ENCODE measurements at regions not wholly inside any gene's neighbourhood (a gene's known extent, or its start where the extent isn't known, plus 50 kb on each side); places are given as distances from the start of the nearest gene placed in this dataset.
"Not testable (repeated sequence)": the region's sequence is repeated elsewhere in the genome, so short reads cannot be mapped to it uniquely, and the experiment has no call there.

DNA sequence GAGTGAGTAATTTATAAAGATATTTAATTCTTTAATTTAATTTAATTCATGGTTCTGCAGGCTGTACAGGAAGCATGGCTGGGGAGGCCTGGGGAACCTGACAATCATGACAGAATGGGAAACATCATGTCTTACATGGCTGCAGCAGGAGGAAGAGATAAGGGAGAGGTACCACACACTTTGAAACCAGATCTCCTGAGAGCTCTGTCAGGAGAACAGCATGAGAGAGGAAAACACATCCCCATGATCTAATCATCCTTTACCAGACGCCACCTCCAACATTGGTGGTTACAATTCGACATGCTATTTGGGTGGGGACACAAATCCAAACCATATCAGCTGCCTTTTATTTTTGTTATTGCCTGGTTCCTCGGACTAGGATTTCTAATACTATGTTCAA, 928.6 kb downstream of the TMEM121 start:
- in situ Hi-C loops (cut with MboI; ENCODE audit: low pct_unique_long_range_greater_than_20kb, low sequenced_read_pairs, unreplicated experiment) = no loop called here
- no peak for DNase-seq (ENCODE audit: low spot score)
- TF ChIP-seq, protein P1, sequence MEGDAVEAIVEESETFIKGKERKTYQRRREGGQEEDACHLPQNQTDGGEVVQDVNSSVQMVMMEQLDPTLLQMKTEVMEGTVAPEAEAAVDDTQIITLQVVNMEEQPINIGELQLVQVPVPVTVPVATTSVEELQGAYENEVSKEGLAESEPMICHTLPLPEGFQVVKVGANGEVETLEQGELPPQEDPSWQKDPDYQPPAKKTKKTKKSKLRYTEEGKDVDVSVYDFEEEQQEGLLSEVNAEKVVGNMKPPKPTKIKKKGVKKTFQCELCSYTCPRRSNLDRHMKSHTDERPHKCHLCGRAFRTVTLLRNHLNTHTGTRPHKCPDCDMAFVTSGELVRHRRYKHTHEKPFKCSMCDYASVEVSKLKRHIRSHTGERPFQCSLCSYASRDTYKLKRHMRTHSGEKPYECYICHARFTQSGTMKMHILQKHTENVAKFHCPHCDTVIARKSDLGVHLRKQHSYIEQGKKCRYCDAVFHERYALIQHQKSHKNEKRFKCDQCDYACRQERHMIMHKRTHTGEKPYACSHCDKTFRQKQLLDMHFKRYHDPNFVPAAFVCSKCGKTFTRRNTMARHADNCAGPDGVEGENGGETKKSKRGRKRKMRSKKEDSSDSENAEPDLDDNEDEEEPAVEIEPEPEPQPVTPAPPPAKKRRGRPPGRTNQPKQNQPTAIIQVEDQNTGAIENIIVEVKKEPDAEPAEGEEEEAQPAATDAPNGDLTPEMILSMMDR (IDR thresholded peaks at IDR 0.05; ENCODE audit: extremely low read depth, insufficient read depth, missing control alignments) = no peak

DNA sequence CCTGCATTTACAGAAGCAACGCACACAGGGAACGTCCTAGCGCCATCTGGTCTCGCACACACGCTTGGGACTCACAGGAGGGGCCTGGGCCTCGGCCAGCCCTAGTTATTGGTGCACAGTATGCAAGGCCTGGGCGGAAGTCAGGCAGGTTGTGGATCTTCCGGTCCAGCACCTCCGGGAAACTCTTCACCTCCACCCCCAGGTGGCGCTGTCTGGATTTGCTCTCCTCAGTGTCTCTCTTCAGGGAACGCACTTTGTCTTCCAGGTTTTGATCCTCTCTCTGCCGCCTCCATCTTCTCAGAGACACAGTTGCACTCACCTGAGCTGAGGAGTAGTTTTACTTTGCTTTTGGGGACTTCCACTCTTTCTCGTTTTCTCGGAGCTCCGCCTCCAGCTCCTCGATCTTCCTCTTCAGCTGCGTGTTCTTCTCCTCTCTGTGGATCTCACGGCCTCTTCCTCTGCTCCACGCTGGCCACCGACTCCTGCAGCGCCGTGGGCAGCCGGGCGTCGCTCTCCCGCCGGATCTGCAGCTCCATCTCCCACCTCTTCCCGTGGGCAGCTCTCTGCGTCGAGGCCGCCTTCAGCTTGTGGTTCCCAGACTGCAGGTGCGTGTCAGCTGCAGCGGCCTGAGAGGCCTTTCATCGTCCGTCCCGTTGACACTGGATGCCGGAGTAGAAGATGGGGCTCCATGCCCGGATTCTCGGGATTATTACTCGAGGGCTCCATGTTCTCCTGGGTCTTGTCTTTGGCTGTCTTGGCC, 933.8 kb downstream of the TMEM121 start:
- no peak for DNase-seq (ENCODE audit: low spot score)
- in situ Hi-C loops (cut with MboI; ENCODE audit: low pct_unique_long_range_greater_than_20kb, low sequenced_read_pairs, unreplicated experiment) = no loop called here
- TF ChIP-seq, protein P1 (IDR thresholded peaks at IDR 0.05; ENCODE audit: extremely low read depth, insufficient read depth, missing control alignments) = no peak

DNA sequence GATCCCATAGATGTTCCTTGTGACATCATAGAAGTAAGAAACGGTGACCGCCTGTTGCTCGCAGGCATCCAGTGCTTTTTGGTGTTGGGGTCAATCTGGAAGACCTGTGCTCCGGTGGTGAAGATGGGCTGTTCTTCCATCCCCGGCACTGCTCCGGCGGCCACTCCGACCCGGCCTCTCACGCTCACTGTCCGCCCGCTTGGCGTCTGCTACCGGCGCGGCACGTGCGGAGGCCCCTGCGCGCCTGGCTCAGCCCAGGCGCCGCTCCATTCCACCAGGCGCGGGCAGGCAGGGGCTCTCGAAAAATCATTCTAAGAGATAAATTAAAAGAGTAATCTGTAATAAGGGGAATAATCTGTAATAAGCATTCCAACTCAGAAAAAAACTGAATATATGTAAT, 934.5 kb downstream of the TMEM121 start:
- in situ Hi-C loops (cut with MboI; ENCODE audit: low pct_unique_long_range_greater_than_20kb, low sequenced_read_pairs, unreplicated experiment) = no loop called here
- TF ChIP-seq, protein P1 (IDR thresholded peaks at IDR 0.05; ENCODE audit: extremely low read depth, insufficient read depth, missing control alignments) = no peak
- no peak for DNase-seq (ENCODE audit: low spot score)

DNA sequence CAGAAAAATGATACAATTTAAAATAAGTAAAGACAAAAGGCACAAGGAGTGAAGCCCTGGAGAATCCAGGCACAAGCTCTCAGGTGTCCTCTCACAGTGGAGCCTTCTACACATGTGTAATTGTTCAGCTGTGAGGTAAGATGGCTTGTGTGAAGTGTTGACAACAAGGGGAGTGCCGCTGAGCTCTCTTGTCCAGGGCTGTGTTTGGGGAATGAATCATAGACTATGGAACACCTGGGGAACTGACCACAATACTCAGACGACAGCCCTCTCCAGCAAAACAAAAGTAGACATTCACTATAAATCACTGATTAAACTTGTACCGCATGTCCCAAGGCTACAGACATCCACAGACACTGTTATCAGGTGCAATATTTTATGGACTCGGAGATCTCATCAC, 940.1 kb downstream of the TMEM121 start:
- DNase-seq (ENCODE audit: low spot score); in situ Hi-C loops (cut with MboI; ENCODE audit: low pct_unique_long_range_greater_than_20kb, low sequenced_read_pairs, unreplicated experiment): not testable (repeated sequence)

DNA sequence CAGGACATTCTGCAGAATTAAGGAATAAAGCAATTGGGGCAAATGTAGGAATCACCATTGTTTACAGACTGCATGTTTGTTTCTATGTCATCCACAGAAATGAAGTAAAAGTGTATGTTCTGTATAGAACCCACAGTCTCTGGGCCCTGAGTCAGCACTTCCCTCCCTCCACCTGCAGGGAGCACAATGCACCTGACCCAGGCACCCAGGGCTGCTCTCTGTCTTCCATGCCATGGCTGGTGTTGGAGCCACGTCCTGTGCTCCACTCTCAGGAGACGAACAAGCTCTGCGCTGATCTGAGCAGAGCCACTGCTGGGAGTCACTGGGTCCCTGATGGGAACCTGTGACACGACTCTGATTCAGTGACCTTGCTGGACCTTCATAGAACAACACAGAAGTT, 942.5 kb downstream of the TMEM121 start:
- in situ Hi-C loops (cut with MboI; ENCODE audit: low pct_unique_long_range_greater_than_20kb, low sequenced_read_pairs, unreplicated experiment); DNase-seq (ENCODE audit: low spot score): not testable (repeated sequence)

DNA sequence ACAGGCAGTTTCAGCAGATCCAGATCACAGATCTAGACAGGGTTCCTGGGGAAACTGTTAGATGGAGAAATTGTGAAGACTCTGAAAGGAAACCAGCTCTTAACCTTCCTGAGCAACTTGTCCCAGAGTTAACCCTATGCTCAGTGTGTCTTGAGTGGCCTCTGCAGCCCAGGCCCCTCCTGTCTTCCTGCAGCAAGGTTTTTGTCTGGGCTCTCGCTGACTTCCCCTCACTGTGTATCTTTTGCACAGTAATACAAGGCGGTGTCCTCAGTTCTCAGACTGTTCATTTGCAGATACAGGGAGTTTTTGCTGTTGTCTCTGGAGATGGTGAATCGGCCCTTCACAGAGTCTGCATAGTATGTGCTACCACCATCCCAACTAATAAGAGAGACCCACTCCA, 943.6 kb downstream of the TMEM121 start:
- DNase-seq (ENCODE audit: low spot score); in situ Hi-C loops (cut with MboI; ENCODE audit: low pct_unique_long_range_greater_than_20kb, low sequenced_read_pairs, unreplicated experiment): not testable (repeated sequence)

DNA sequence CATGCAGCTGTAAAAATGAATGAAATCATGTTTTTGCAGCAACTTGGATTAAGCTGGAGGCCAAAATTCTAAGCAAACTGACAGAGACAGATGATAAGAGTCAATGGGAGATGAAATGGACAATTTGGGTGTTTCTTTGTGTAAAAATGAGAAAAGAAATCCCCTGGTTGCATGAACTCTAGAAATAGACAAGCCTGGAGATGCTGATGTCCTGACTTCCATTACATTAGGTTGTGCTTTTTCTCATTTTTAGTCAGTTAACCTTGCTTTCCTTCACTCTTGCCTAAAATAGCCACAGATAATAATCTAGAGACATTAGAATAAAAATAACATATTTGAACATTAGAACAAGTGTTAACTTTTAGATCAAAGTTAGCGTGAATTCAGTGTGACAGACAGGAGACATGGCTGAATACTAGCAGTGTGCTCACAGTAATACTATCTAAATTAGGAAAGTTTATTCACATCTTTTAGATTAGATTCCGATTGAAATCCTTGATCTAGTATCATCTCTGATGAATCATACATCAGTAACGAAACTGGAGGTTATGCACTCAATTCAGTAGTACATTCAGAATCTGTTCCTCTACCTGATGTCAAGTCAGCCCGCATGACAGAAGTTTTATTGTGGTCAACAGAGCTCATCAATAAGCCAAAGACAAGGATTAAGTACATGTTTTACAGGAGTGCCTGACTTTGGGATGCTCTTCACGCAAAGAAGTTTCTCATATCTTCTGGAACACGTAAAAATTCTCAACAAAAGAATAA, 948.1 kb downstream of the TMEM121 start:
- in situ Hi-C loops (cut with MboI; ENCODE audit: low pct_unique_long_range_greater_than_20kb, low sequenced_read_pairs, unreplicated experiment); DNase-seq (ENCODE audit: low spot score): not testable (repeated sequence)

DNA sequence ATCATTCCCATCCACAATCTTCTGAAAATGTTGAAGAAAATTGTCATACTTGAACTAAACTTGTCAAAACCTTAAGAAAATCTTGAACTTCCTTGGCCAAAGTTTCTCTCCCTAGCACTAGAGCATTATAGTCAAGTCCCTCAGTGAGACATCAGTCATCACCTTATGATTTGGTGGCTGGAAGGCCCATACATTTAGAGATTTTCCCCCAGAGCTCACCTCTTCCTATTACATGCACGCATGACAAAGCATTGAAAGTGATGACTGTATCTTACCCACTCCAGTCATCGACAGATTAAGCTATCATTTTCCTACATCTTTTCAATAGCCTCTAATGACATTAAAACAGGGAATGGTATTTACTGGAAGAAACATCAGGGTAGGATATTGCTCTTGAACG, 948.8 kb downstream of the TMEM121 start:
- in situ Hi-C loops (cut with MboI; ENCODE audit: low pct_unique_long_range_greater_than_20kb, low sequenced_read_pairs, unreplicated experiment); DNase-seq (ENCODE audit: low spot score): not testable (repeated sequence)

DNA sequence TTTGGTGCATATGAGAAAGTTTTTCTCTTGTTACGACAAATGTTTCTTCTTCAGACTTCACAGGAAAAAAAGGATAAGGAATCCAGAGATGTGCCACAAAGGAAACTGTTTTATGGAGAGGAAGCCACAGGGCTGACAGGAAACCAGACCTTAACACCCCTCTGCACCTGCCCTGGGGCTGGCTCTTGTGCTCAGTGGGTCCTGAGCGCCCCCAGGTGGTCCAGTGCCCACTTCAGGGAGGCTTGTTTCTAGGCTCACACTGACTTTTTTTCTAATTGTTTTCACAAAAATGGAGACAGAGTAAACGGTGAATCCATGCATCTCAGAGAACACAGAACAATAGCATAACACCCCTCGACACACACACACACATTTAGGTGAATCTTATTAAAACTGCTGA, 951.2 kb downstream of the TMEM121 start:
- DNase-seq (ENCODE audit: low spot score); in situ Hi-C loops (cut with MboI; ENCODE audit: low pct_unique_long_range_greater_than_20kb, low sequenced_read_pairs, unreplicated experiment): not testable (repeated sequence)

DNA sequence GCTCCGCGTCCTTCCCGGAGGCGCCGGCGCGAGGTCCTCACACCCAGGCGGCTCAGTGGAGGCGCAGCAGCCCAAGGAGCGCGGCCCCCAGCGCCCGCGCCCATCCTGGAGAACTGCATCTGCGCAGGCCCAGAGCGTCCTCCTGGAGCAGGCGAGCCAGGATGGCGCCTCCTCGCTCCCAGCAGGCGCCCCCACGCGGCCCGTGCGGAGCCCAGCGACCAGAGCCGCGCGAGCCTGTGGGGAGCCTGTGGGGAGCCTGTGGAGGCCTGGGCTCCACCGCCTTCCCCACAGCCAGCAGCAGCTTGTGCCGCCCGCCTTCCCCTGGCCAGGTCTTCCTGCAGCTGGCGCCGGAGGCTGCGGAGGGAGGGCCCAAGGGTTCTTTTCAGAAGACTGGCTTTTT, 953.9 kb downstream of the TMEM121 start:
- in situ Hi-C loops (cut with MboI; ENCODE audit: low pct_unique_long_range_greater_than_20kb, low sequenced_read_pairs, unreplicated experiment); DNase-seq (ENCODE audit: low spot score): not testable (repeated sequence)

DNA sequence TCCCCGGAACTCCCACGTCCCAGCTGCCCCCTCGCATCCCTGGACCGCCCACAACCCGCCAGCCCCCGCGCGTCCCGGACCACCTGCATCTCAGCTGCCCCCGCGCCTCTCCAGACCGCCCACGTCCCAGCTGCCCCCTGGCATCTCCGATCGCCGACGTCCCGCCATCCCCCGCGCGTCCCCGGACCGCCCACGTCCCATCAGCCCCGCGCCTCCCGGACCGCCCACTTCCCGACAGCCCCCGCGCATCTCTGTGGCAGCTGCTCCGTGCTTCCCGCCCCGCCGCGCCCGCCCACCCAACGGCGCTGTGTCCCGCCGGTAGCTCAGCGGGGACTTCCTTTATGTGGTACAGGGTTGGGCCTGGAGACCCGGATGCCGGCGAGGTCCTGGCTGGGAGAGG, 955.8 kb downstream of the TMEM121 start:
- in situ Hi-C loops (cut with MboI; ENCODE audit: low pct_unique_long_range_greater_than_20kb, low sequenced_read_pairs, unreplicated experiment); DNase-seq (ENCODE audit: low spot score): not testable (repeated sequence)
